ENCODE measurements at regions not wholly inside any gene's neighbourhood (a gene's known extent, or its start where the extent isn't known, plus 50 kb on each side); places are given as distances from the start of the nearest gene placed in this dataset.

- no peak for TF ChIP-seq CTCF (IDR thresholded peaks at IDR 0.05)
- TF ChIP-seq REST (IDR thresholded peaks at IDR 0.05; ENCODE audit: insufficient read depth in 1 of 2, low read depth in 2 of 2, low read length in 1 of 2) = no peak
- no peak for TF ChIP-seq SIN3A (IDR thresholded peaks at IDR 0.05; ENCODE audit: borderline replicate concordance, insufficient read depth, low read depth, low read length)
- no peak for TF ChIP-seq TCF7L2 (IDR thresholded peaks at IDR 0.05; ENCODE audit: low read depth, low read length)
- no peak for TF ChIP-seq POLR2AphosphoS5 (IDR thresholded peaks at IDR 0.05; ENCODE audit: low read depth, low read length)
- intact Hi-C loops (cut with micrococcal nuclease; ENCODE audit: unreplicated experiment) (no loop called here), in situ Hi-C loops (cut with HindIII; ENCODE audit: low pct_unique_long_range_greater_than_20kb, low sequenced_read_pairs) (no loop called here)
- no peaks in the 10 kb centered on the region for H3K27me3 ChIP-seq (ENCODE audit: control insufficient read depth, insufficient read depth, low read length)
- H3K9me3 ChIP-seq (ENCODE audit: control insufficient read depth, insufficient read depth, low read depth, low read length) = no peaks in the 10 kb centered on the region
- no peaks in the 10 kb centered on the region for H3K4me1 ChIP-seq (ENCODE audit: control insufficient read depth, insufficient read depth, low read length)
- H3K27ac ChIP-seq (ENCODE audit: low read length) = no peak overlapping the region
- POLR2A ChIA-PET = no interaction called here
- H3K4me3 ChIP-seq (ENCODE audit: low read depth in 2 of 2, low read length in 2 of 2) = no peak overlapping the region
- CTCF ChIA-PET = no interaction called here
- no peak for ATAC-seq
- BruUV-seq (replicated peaks) = no TSS peak
- no peaks in the 10 kb centered on the region for H3K36me3 ChIP-seq (ENCODE audit: control insufficient read depth, insufficient read depth, low read length)
- no peak for DNase-seq (ENCODE audit: low read depth, low spot score)
Observed at GRCh38 chr10:91576096-91576545, 56.8 kb downstream of the PPP1R3C start.

GRCh38 chr10:91575044-91575610, 57.7 kb downstream of the PPP1R3C start:
- ChIA-PET CTCF (no interaction called here), POLR2A (no interaction called here)
- H3K27ac ChIP-seq (ENCODE audit: low read length) = no peak overlapping the region
- no peaks in the 10 kb centered on the region for H3K27me3 ChIP-seq (ENCODE audit: control insufficient read depth, insufficient read depth, low read length)
- intact Hi-C loops (cut with micrococcal nuclease; ENCODE audit: unreplicated experiment) (no loop called here), in situ Hi-C loops (cut with HindIII; ENCODE audit: low pct_unique_long_range_greater_than_20kb, low sequenced_read_pairs) (no loop called here)
- H3K36me3 ChIP-seq (ENCODE audit: control insufficient read depth, insufficient read depth, low read length) = no peaks in the 10 kb centered on the region
- BruUV-seq (replicated peaks) = no TSS peak
- H3K4me1 ChIP-seq (ENCODE audit: control insufficient read depth, insufficient read depth, low read length) = no peaks in the 10 kb centered on the region
- TF ChIP-seq POLR2AphosphoS5 (IDR thresholded peaks at IDR 0.05; ENCODE audit: low read depth, low read length) = no peak
- no peak for TF ChIP-seq CTCF (IDR thresholded peaks at IDR 0.05)
- no peak for TF ChIP-seq TCF7L2 (IDR thresholded peaks at IDR 0.05; ENCODE audit: low read depth, low read length)
- TF ChIP-seq REST (IDR thresholded peaks at IDR 0.05; ENCODE audit: insufficient read depth in 1 of 2, low read depth in 2 of 2, low read length in 1 of 2) = no peak
- TF ChIP-seq SIN3A (IDR thresholded peaks at IDR 0.05; ENCODE audit: borderline replicate concordance, insufficient read depth, low read depth, low read length) = no peak
- H3K9me3 ChIP-seq (ENCODE audit: control insufficient read depth, insufficient read depth, low read depth, low read length) = no peaks in the 10 kb centered on the region
- H3K4me3 ChIP-seq (ENCODE audit: low read depth in 2 of 2, low read length in 2 of 2) = no peak overlapping the region
- no peak for ATAC-seq
- no peak for DNase-seq (ENCODE audit: low read depth, low spot score)
